ENCODE measurements at regions not wholly inside any gene's neighbourhood (a gene's known extent, or its start where the extent isn't known, plus 50 kb on each side); places are given as distances from the start of the nearest gene placed in this dataset.

- 75 to 81% (median 76%) methylated on average over 9 to 11 of the region's 11 CpGs for WGBS, 5 donors
- Histone ChIP-seq H3K4me3 (no peak overlapping the region), H3K27me3 (peaks cover 0 to 14% (median 0%) of the 10 kb centered on the region in 3 donors), H3K4me1 (peaks cover 0 to 10% (median 3%) of the 10 kb centered on the region in 4 donors), H3K9me3 (no peaks in the 10 kb centered on the region), H3K36me3 (no peaks in the 10 kb centered on the region), H3K27ac (no peak overlapping the region)
- no peak for TF ChIP-seq EP300 (IDR thresholded peaks at IDR 0.05)
- no peak for TF ChIP-seq CTCF (IDR thresholded peaks at IDR 0.05)
- no peak for TF ChIP-seq POLR2AphosphoS5 (IDR thresholded peaks at IDR 0.05)
- no peak for TF ChIP-seq POLR2A (IDR thresholded peaks at IDR 0.05)
- intact Hi-C loops (cut with DNase I; ENCODE audit: low total_unique reads) = no loop called here
- DNase-seq = no peak
Observed at GRCh38 chr6:170456886-170457698, 96.0 kb downstream of the PSMB1 start.

Data from stomach (tissue), 8 donors.